ENCODE measurements at regions not wholly inside any gene's neighbourhood (a gene's known extent, or its start where the extent isn't known, plus 50 kb on each side); places are given as distances from the start of the nearest gene placed in this dataset.
A peak's percentile ranks its signal among the peaks of the same experiment; 100 is the strongest.
"Not testable (repeated sequence)": the region's sequence is repeated elsewhere in the genome, so short reads cannot be mapped to it uniquely, and the experiment has no call there.

GRCh38 chr5:128813317-128814070, 151.8 kb upstream of the SLC27A6 start:
- DNase-seq: no peak

- DNase-seq: no peak
These were observed 150.1 kb upstream of the SLC27A6 start for GRCh38 chr5:128815201-128815600.

- DNase-seq: no peak
These were observed 139.5 kb upstream of the SLC27A6 start for GRCh38 chr5:128825826-128826225.

- no peak for DNase-seq
These were observed 139.0 kb upstream of the SLC27A6 start for GRCh38 chr5:128826275-128826674.

- no peak for DNase-seq
These were observed 128.7 kb upstream of the SLC27A6 start for GRCh38 chr5:128836571-128836970.

GRCh38 chr5:128838623-128839022, 126.7 kb upstream of the SLC27A6 start:
- no peak for DNase-seq

GRCh38 chr5:128842241-128842640, 123.0 kb upstream of the SLC27A6 start:
- no peak for DNase-seq

- no peak for DNase-seq
These were observed 120.8 kb upstream of the SLC27A6 start for GRCh38 chr5:128844354-128844923.

- no peak for DNase-seq
These were observed 115.2 kb upstream of the SLC27A6 start for GRCh38 chr5:128850049-128850448.

GRCh38 chr5:128854931-128855330, 110.4 kb upstream of the SLC27A6 start:
- no peak for DNase-seq

- DNase-seq: no peak
These were observed 108.1 kb upstream of the SLC27A6 start for GRCh38 chr5:128857076-128857677.

- DNase-seq: no peak
These were observed 106.3 kb upstream of the SLC27A6 start for GRCh38 chr5:128858995-128859394.

- DNase-seq: not testable (repeated sequence)
These were observed 104.1 kb upstream of the SLC27A6 start for GRCh38 chr5:128861155-128861554.

GRCh38 chr5:128869970-128870369, 95.3 kb upstream of the SLC27A6 start:
- DNase-seq: no peak

- DNase-seq: peak; percentile 50
These were observed 94.9 kb upstream of the SLC27A6 start for GRCh38 chr5:128870373-128870772.

GRCh38 chr5:128870923-128871322, 94.4 kb upstream of the SLC27A6 start:
- DNase-seq: no peak

GRCh38 chr5:128876569-128877382, 88.5 kb upstream of the SLC27A6 start:
- DNase-seq: no peak

GRCh38 chr5:128877476-128877875, 87.8 kb upstream of the SLC27A6 start:
- no peak for DNase-seq

- no peak for DNase-seq
These were observed 83.7 kb upstream of the SLC27A6 start for GRCh38 chr5:128881502-128882018.

- DNase-seq: no peak
These were observed 79.5 kb upstream of the SLC27A6 start for GRCh38 chr5:128885649-128886255.

- DNase-seq: no peak
These were observed 70.2 kb upstream of the SLC27A6 start for GRCh38 chr5:128895122-128895521.

GRCh38 chr5:128896675-128897074, 68.6 kb upstream of the SLC27A6 start:
- no peak for DNase-seq

- DNase-seq: no peak
These were observed 61.7 kb upstream of the SLC27A6 start for GRCh38 chr5:128903550-128903949.
